SK-N-SH treated with all-trans-retinoic acid at 6 μM for 48 hours (cell line): ENCODE measurements at regions not wholly inside any gene's neighbourhood (a gene's known extent, or its start where the extent isn't known, plus 50 kb on each side); places are given as distances from the start of the nearest gene placed in this dataset.

ENCODE experiments used
- ATAC-seq: fragments of 200-7000 bp; cut with Tn5 transposase; 3 replicates; pipeline ENCODE4 v1.9.1; 2020; ENCODE audit warnings: mild to moderate bottlenecking, moderate library complexity
- ARNTL ChIP-seq: fragments of 450-650 bp; formaldehyde crosslinking; IDR thresholded peaks from 2 replicates; pipeline ENCODE4 v1.5.0; 2020; ENCODE audit warnings: low read depth, mild to moderate bottlenecking, moderate library complexity, borderline replicate concordance
- BACH2 ChIP-seq: fragments of 250-450 bp; sonication (Bioruptor Pico); IDR thresholded peaks from 2 replicates; pipeline ENCODE4 v1.9.0; 2021; ENCODE audit warnings: mild to moderate bottlenecking, borderline replicate concordance
- CREB5 ChIP-seq: fragments of 250-450 bp; sonication (Bioruptor Pico); IDR thresholded peaks from 2 replicates; pipeline ENCODE4 v1.5.1; 2020; ENCODE audit warnings: low read depth, mild to moderate bottlenecking, moderate library complexity
- CSDC2 ChIP-seq: fragments of 250-450 bp; sonication (Bioruptor Pico); IDR thresholded peaks from 2 replicates; pipeline ENCODE4 v1.5.0; 2020; ENCODE audit warnings: mild to moderate bottlenecking, moderate library complexity
- CSRNP3 ChIP-seq: fragments of 250-450 bp; sonication (Bioruptor Pico); IDR thresholded peaks from 2 replicates; pipeline ENCODE4 v1.5.1; 2021; ENCODE audit warnings: mild to moderate bottlenecking, moderate library complexity
- ESRRG ChIP-seq: fragments of 250-450 bp; sonication (Bioruptor Pico); IDR thresholded peaks from 2 replicates; pipeline ENCODE4 v1.6.1; 2021; ENCODE audit warnings: mild to moderate bottlenecking
- GLIS3 ChIP-seq: fragments of 250-450 bp; sonication (Bioruptor Pico); IDR thresholded peaks from 2 replicates; pipeline ENCODE4 v1.5.0; 2020; ENCODE audit warnings: mild to moderate bottlenecking, moderate library complexity
- ISL1 ChIP-seq: fragments of 250-450 bp; sonication (Bioruptor Pico); IDR thresholded peaks from 2 replicates; pipeline ENCODE4 v2.1.2; 2022; ENCODE audit warnings: mild to moderate bottlenecking, moderate library complexity
- PATZ1 ChIP-seq: fragments of 250-450 bp; sonication (Bioruptor Pico); IDR thresholded peaks from 2 replicates; pipeline ENCODE4 v1.8.0; 2020; ENCODE audit warnings: mild to moderate bottlenecking, moderate library complexity, borderline replicate concordance
- POU6F1 ChIP-seq: fragments of 250-450 bp; sonication (Bioruptor Pico); IDR thresholded peaks from 2 replicates; pipeline ENCODE4 v1.8.0; 2021; ENCODE audit warnings: low read depth, mild to moderate bottlenecking, moderate library complexity, borderline replicate concordance
- PPARA ChIP-seq: fragments of 250-450 bp; sonication (Bioruptor Pico); IDR thresholded peaks from 2 replicates; pipeline ENCODE4 v1.5.0; 2020; ENCODE audit warnings: mild to moderate bottlenecking, borderline replicate concordance
- RARB ChIP-seq: fragments of 250-450 bp; sonication (Bioruptor Pico); IDR thresholded peaks from 2 replicates; pipeline ENCODE4 v1.8.0; 2021; ENCODE audit warnings: mild to moderate bottlenecking, moderate library complexity
- SNAI2 ChIP-seq: fragments of 250-450 bp; sonication (Bioruptor Pico); IDR thresholded peaks from 2 replicates; pipeline ENCODE4 v1.5.0; 2020; ENCODE audit warnings: mild to moderate bottlenecking, moderate library complexity
- TCF4 ChIP-seq: fragments of 250-450 bp; sonication (Bioruptor Pico); IDR thresholded peaks from 2 replicates; pipeline ENCODE4 v1.8.0; 2021; ENCODE audit warnings: mild to moderate bottlenecking, moderate library complexity, borderline replicate concordance
- TOX ChIP-seq: fragments of 250-450 bp; sonication (Bioruptor Pico); IDR thresholded peaks from 2 replicates; pipeline ENCODE4 v1.8.0; 2021; ENCODE audit warnings: mild to moderate bottlenecking, moderate library complexity, borderline replicate concordance
- TSHZ2 ChIP-seq: fragments of 250-450 bp; sonication (Bioruptor Pico); IDR thresholded peaks from 2 replicates; pipeline ENCODE4 v1.5.0; 2020; ENCODE audit warnings: mild to moderate bottlenecking, moderate library complexity
- ZC3H10 ChIP-seq: fragments of 250-450 bp; sonication (Bioruptor Pico); IDR thresholded peaks from 2 replicates; pipeline ENCODE4 v1.5.1; 2021; ENCODE audit warnings: mild to moderate bottlenecking, moderate library complexity
- ZFP30 ChIP-seq: fragments of 450-650 bp; formaldehyde crosslinking; IDR thresholded peaks from 2 replicates; pipeline ENCODE4 v1.5.0; 2022; ENCODE audit warnings: mild to moderate bottlenecking, moderate library complexity
- ZNF565 ChIP-seq: fragments of 450-650 bp; formaldehyde crosslinking; conservative IDR thresholded peaks from 2 replicates; pipeline ENCODE4 v1.5.0; 2020; ENCODE audit warnings: low read depth, mild to moderate bottlenecking, moderate library complexity
- ZNF70 ChIP-seq: fragments of 450-650 bp; formaldehyde crosslinking; IDR thresholded peaks from 2 replicates; pipeline ENCODE4 v1.5.0; 2020; ENCODE audit warnings: mild to moderate bottlenecking, moderate library complexity
- ZNF8 ChIP-seq: fragments of 450-650 bp; formaldehyde crosslinking; IDR thresholded peaks from 2 replicates; pipeline ENCODE4 v1.5.0; 2020; ENCODE audit warnings: mild to moderate bottlenecking, moderate library complexity

GRCh38 chr6:24054388-24054787 lies 71.6 kb upstream of the NRSN1 start:
- no peak for ATAC-seq
- TF ChIP-seq GLIS3 (CRISPR knock-in tag) (no peak), ESRRG (CRISPR knock-in tag) (no peak)

GRCh38 chr6:24056567-24056966 lies 69.4 kb upstream of the NRSN1 start:
- TF ChIP-seq ISL1 (CRISPR knock-in tag) (no peak), GLIS3 (CRISPR knock-in tag) (no peak), ARNTL (CRISPR knock-in tag) (no peak), TSHZ2 (CRISPR knock-in tag) (no peak), CSDC2 (CRISPR knock-in tag) (no peak), POU6F1 (CRISPR knock-in tag) (no peak), RARB (no peak), CREB5 (no peak), ZNF565 (CRISPR knock-in tag) (no peak), PPARA (CRISPR knock-in tag) (no peak), SNAI2 (CRISPR knock-in tag) (no peak), ZFP30 (CRISPR knock-in tag) (no peak), CSRNP3 (no peak), BACH2 (CRISPR knock-in tag) (no peak), PATZ1 (no peak), ZNF8 (CRISPR knock-in tag) (no peak), TCF4 (CRISPR knock-in tag) (no peak), ZC3H10 (CRISPR knock-in tag) (no peak), ESRRG (CRISPR knock-in tag) (no peak), ZNF70 (CRISPR knock-in tag) (no peak)
- ATAC-seq: no peak

- no peak for ATAC-seq
- no peak for TF ChIP-seq TOX (CRISPR knock-in tag)
Observed at GRCh38 chr6:24057030-24057429, 69.0 kb upstream of the NRSN1 start.
